ENCODE measurements at regions not wholly inside any gene's neighbourhood (a gene's known extent, or its start where the extent isn't known, plus 50 kb on each side); places are given as distances from the start of the nearest gene placed in this dataset.
"Not testable (repeated sequence)": the region's sequence is repeated elsewhere in the genome, so short reads cannot be mapped to it uniquely, and the experiment has no call there.

DNA sequence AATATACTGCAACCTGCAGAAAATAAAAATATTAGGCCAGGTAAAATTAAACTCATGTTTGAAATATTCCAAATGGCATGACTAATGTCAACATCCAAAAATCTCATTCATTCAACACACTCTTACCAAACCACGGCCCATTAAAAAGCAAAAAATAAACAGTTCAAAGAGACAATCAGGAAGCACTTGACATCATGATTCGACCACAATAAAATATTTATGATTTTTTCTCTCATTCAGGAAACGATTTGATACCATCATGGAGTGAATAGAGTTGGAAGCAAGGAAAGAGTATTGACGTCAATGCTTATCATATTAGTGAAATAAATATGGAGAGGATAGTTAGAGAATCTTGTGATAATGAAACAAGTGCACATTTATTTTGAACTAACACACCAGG is 354.1 kb downstream of the KCNJ2 start:
- DNase-seq (ENCODE audit: low read depth): no peak
- TF ChIP-seq, protein P1, sequence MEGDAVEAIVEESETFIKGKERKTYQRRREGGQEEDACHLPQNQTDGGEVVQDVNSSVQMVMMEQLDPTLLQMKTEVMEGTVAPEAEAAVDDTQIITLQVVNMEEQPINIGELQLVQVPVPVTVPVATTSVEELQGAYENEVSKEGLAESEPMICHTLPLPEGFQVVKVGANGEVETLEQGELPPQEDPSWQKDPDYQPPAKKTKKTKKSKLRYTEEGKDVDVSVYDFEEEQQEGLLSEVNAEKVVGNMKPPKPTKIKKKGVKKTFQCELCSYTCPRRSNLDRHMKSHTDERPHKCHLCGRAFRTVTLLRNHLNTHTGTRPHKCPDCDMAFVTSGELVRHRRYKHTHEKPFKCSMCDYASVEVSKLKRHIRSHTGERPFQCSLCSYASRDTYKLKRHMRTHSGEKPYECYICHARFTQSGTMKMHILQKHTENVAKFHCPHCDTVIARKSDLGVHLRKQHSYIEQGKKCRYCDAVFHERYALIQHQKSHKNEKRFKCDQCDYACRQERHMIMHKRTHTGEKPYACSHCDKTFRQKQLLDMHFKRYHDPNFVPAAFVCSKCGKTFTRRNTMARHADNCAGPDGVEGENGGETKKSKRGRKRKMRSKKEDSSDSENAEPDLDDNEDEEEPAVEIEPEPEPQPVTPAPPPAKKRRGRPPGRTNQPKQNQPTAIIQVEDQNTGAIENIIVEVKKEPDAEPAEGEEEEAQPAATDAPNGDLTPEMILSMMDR (IDR thresholded peaks at IDR 0.05; ENCODE audit: insufficient read depth, low read depth, low read length): no peak
- no peak overlapping the region for H3K4me3 ChIP-seq (ENCODE audit: low read depth, low read length)

- DNase-seq (ENCODE audit: low read depth); H3K4me3 ChIP-seq (ENCODE audit: low read depth, low read length): not testable (repeated sequence)
Measured at GRCh38 chr17:70525035-70525434, 355.7 kb downstream of the KCNJ2 start.

- H3K4me3 ChIP-seq (ENCODE audit: low read depth, low read length): no peak overlapping the region
- DNase-seq (ENCODE audit: low read depth): no peak
- TF ChIP-seq, protein P1 (IDR thresholded peaks at IDR 0.05; ENCODE audit: insufficient read depth, low read depth, low read length): no peak
Measured at GRCh38 chr17:70525961-70526360, 356.6 kb downstream of the KCNJ2 start.

DNA sequence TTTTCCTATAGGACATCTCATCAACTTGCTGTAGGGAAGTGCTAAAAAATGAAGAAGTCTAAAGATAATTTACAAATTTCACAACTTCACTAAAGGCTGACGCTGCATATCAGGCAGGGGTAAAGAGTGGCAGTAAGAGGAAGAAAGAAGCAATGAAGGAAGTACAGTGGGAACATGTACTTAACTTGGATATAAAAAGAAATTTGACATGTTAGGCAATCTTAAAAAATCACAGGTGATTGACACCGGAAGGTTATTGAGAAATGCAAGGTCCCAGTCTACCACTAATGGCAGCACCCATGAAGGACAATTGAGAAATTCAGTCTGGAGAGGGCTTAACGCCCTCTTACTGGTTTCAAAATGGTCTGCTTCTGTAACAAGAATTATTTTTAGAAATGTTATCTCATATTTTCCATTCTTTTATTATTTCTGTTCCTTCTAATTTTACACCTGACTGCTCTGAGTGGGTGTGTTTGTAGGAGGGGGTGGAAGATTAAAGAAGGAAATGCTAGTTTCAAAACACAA is 358.1 kb downstream of the KCNJ2 start:
- no peak for DNase-seq (ENCODE audit: low read depth)
- H3K4me3 ChIP-seq (ENCODE audit: low read depth, low read length): no peak overlapping the region
- TF ChIP-seq, protein P1 (IDR thresholded peaks at IDR 0.05; ENCODE audit: insufficient read depth, low read depth, low read length): no peak

GRCh38 chr17:70533427-70533826 is 364.1 kb downstream of the KCNJ2 start:
- TF ChIP-seq, protein P1 (IDR thresholded peaks at IDR 0.05; ENCODE audit: insufficient read depth, low read depth, low read length): no peak
- H3K4me3 ChIP-seq (ENCODE audit: low read depth, low read length): no peak overlapping the region
- no peak for DNase-seq (ENCODE audit: low read depth)

GRCh38 chr17:70535986-70536385 is 366.7 kb downstream of the KCNJ2 start:
- no peak for DNase-seq (ENCODE audit: low read depth)
- TF ChIP-seq, protein P1 (IDR thresholded peaks at IDR 0.05; ENCODE audit: insufficient read depth, low read depth, low read length): no peak

GRCh38 chr17:70539132-70539924 is 370.0 kb downstream of the KCNJ2 start:
- DNase-seq (ENCODE audit: low read depth): no peak
- TF ChIP-seq, protein P1 (IDR thresholded peaks at IDR 0.05; ENCODE audit: insufficient read depth, low read depth, low read length): no peak

More at GRCh38 chr17:70535986-70536385, 366.7 kb downstream of the KCNJ2 start:
- no peak overlapping the region for H3K4me3 ChIP-seq (ENCODE audit: low read depth, low read length)

More at GRCh38 chr17:70539132-70539924, 370.0 kb downstream of the KCNJ2 start:
- no peak overlapping the region for H3K4me3 ChIP-seq (ENCODE audit: low read depth, low read length)

Measured in fibroblast of villous mesenchyme (primary cell).